ENCODE measurements at regions not wholly inside any gene's neighbourhood (a gene's known extent, or its start where the extent isn't known, plus 50 kb on each side); places are given as distances from the start of the nearest gene placed in this dataset.

DNA sequence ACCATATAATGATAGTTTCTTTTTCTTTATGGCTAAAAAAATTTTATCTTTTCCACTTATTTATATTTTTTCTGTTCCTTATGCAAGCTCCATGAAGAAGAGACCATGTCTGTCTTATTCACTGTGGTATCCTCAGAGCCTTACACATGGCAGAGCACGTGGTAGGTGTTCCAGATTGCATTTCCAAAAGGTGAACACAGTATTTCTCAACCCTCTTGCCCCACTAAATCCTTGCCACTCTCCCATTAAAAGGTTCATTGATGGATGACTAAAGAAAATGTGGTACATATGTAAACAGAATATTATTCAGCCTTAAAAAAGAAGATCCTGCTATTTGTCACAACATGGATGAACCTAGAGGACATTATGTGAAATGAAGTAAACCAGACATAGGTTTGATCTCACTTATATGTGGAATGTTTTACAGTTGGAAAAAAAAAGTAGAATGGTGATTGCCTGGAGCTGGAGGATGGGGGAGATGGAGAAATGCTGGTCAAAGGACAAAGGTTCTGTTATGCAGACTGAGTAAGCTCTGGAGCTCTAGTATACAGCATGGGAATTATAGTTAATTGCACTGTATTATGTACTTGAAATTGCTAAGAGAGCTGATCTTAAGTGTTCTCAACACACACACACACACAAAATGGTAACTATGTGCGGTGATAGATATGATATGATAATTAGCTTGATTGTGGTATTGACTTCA, 266.7 kb downstream of the CNTN3 start:
- TF ChIP-seq POLR2A (IDR thresholded peaks at IDR 0.05; ENCODE audit: low read length) (no peak), GATA1 (IDR thresholded peaks at IDR 0.05; ENCODE audit: low read depth, low read length) (no peak)
